NCI-H1436 (cell line): ENCODE measurements at regions not wholly inside any gene's neighbourhood (a gene's known extent, or its start where the extent isn't known, plus 50 kb on each side); places are given as distances from the start of the nearest gene placed in this dataset.

ENCODE experiments used
- DNase-seq: peaks from one replicate; lab custom pipeline; 2025; lab: John Stamatoyannopoulos, UW

- no peak for DNase-seq
These were observed 971.9 kb downstream of the BRD1 start for GRCh38 chr22:48855593-48856307.

GRCh38 chr22:48855013-48855412, 972.7 kb downstream of the BRD1 start:
- DNase-seq, result no peak

- DNase-seq, result no peak
These were observed 973.9 kb downstream of the BRD1 start for GRCh38 chr22:48853627-48854240.

- DNase-seq, result no peak
These were observed 975.6 kb downstream of the BRD1 start for GRCh38 chr22:48851933-48852549.

- no peak for DNase-seq
These were observed 976.9 kb downstream of the BRD1 start for GRCh38 chr22:48850658-48851287.

GRCh38 chr22:48849963-48850657, 977.6 kb downstream of the BRD1 start:
- DNase-seq, result no peak

GRCh38 chr22:48849219-48849912, 978.3 kb downstream of the BRD1 start:
- no peak for DNase-seq

- no peak for DNase-seq
These were observed 981.5 kb downstream of the BRD1 start for GRCh38 chr22:48846200-48846599.

- no peak for DNase-seq
These were observed 982.2 kb downstream of the BRD1 start for GRCh38 chr22:48845356-48845936.

GRCh38 chr22:48844056-48844675, 983.5 kb downstream of the BRD1 start:
- DNase-seq, result no peak

- no peak for DNase-seq
These were observed 984.0 kb downstream of the BRD1 start for GRCh38 chr22:48843640-48844039.

GRCh38 chr22:48842976-48843375, 984.7 kb downstream of the BRD1 start:
- DNase-seq, result no peak

GRCh38 chr22:48842583-48842945, 985.1 kb downstream of the BRD1 start:
- no peak for DNase-seq

GRCh38 chr22:48841881-48842582, 985.6 kb downstream of the BRD1 start:
- no peak for DNase-seq

- no peak for DNase-seq
These were observed 987.3 kb downstream of the BRD1 start for GRCh38 chr22:48840112-48840949.

GRCh38 chr22:48838846-48839730, 988.6 kb downstream of the BRD1 start:
- no peak for DNase-seq

- no peak for DNase-seq
These were observed 989.3 kb downstream of the BRD1 start for GRCh38 chr22:48838376-48838775.

- no peak for DNase-seq
These were observed 990.2 kb downstream of the BRD1 start for GRCh38 chr22:48837341-48837935.
